ENCODE measurements at regions not wholly inside any gene's neighbourhood (a gene's known extent, or its start where the extent isn't known, plus 50 kb on each side); places are given as distances from the start of the nearest gene placed in this dataset.

GRCh38 chr14:106513302-106513701 is 986.9 kb downstream of the TMEM121 start:
- TF ChIP-seq, protein P1, sequence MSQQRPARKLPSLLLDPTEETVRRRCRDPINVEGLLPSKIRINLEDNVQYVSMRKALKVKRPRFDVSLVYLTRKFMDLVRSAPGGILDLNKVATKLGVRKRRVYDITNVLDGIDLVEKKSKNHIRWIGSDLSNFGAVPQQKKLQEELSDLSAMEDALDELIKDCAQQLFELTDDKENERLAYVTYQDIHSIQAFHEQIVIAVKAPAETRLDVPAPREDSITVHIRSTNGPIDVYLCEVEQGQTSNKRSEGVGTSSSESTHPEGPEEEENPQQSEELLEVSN (IDR thresholded peaks at IDR 0.05): no peak
- TF ChIP-seq SIN3A (conservative IDR thresholded peaks at IDR 0.05 in 1 of 2, IDR thresholded peaks at IDR 0.05 in 1 of 2; ENCODE audit: low read depth in 1 of 2, low read length in 2 of 2) (no peak), CTCF (IDR thresholded peaks at IDR 0.05; ENCODE audit: control extremely low read depth in 1 of 3, insufficient read depth in 1 of 3, low read depth in 1 of 3, low read length in 3 of 3) (no peak), EP300 (IDR thresholded peaks at IDR 0.05; ENCODE audit: borderline replicate concordance in 1 of 2, low read depth in 2 of 2, low read length in 2 of 2) (no peak), CHD1 (IDR thresholded peaks at IDR 0.05; ENCODE audit: low read depth, low read length) (no peak), GTF2F1 (IDR thresholded peaks at IDR 0.05; ENCODE audit: borderline replicate concordance, low read depth, low read length) (no peak), EZH2 (IDR thresholded peaks at IDR 0.05; ENCODE audit: low read depth, low read length, severe bottlenecking) (no peak), TCF12 (IDR thresholded peaks at IDR 0.05; ENCODE audit: low read depth, low read length) (no peak)

Data from H1 (cell line).